Smooth muscle cell (in vitro differentiated cells): ENCODE measurements at regions not wholly inside any gene's neighbourhood (a gene's known extent, or its start where the extent isn't known, plus 50 kb on each side); places are given as distances from the start of the nearest gene placed in this dataset.

Source experiments
- DNase-seq: peaks from one replicate; lab custom pipeline; 2025; ENCODE audit not compliant: unreplicated experiment; lab: John Stamatoyannopoulos, UW
- H2AFZ ChIP-seq: fragments of 200-600 bp; sonication (generic); 2 replicates; pipeline ENCODE4 v1.6.0; 2016; ENCODE audit warnings: antibody characterized with exemption, low read depth, mild to moderate bottlenecking
- H3F3A ChIP-seq: fragments of 200-600 bp; sonication (generic); 2 replicates; pipeline ENCODE4 v1.6.0; 2017; ENCODE audit warnings: antibody characterized with exemption, low read depth
- H3K27ac ChIP-seq: fragments of 200-600 bp; sonication (generic); 2 replicates; pipeline ENCODE4 v1.5.1; 2016; ENCODE audit warnings: low read depth, mild to moderate bottlenecking
- H3K27me3 ChIP-seq: fragments of 200-600 bp; sonication (generic); 2 replicates; pipeline ENCODE4 v1.6.1; 2016; ENCODE audit warnings: low read depth, mild to moderate bottlenecking
- H3K36me3 ChIP-seq: fragments of 200-600 bp; sonication (generic); 2 replicates; pipeline ENCODE4 v1.5.1; 2016; ENCODE audit warnings: low read depth
- H3K4me1 ChIP-seq: fragments of 200-600 bp; sonication (generic); 2 replicates; pipeline ENCODE4 v1.5.1; 2016; ENCODE audit warnings: low read depth
- H3K4me2 ChIP-seq: fragments of 200-600 bp; sonication (generic); 2 replicates; pipeline ENCODE4 v1.6.0; 2016; ENCODE audit warnings: mild to moderate bottlenecking
- H3K4me3 ChIP-seq: fragments of 200-600 bp; sonication (generic); 2 replicates; pipeline ENCODE4 v1.5.1; 2016; ENCODE audit warnings: mild to moderate bottlenecking
- H3K79me2 ChIP-seq: fragments of 200-600 bp; sonication (generic); 2 replicates; pipeline ENCODE4 v1.6.0; 2016; ENCODE audit warnings: low read depth, mild to moderate bottlenecking
- H3K9ac ChIP-seq: fragments of 200-600 bp; sonication (generic); 2 replicates; pipeline ENCODE4 v1.6.0; 2016; ENCODE audit warnings: low read depth
- H3K9me3 ChIP-seq: fragments of 200-600 bp; sonication (generic); replicated peaks from 2 replicates; pipeline ENCODE4 v1.5.1; 2016; ENCODE audit warnings: low read depth
- H4K20me1 ChIP-seq: fragments of 200-600 bp; sonication (generic); 2 replicates; pipeline ENCODE4 v1.6.0; 2016; ENCODE audit warnings: low read depth
- WGBS: methylation state at CpG from one replicate; pipeline ENCODE4 v1.1.7; 2016; ENCODE audit warnings: low lambda C conversion rate; 5-methylcytosine and 5-hydroxymethylcytosine counted together
- TF ChIP-seq, protein P1 (sequence below): fragments of 200-600 bp; sonication (generic); IDR thresholded peaks from 2 replicates; pipeline ENCODE4 v1.5.1; 2017; ENCODE audit warnings: borderline replicate concordance, mild to moderate bottlenecking, antibody characterized with exemption; ENCODE audit not compliant: insufficient read depth, poor library complexity, severe bottlenecking

DNA sequence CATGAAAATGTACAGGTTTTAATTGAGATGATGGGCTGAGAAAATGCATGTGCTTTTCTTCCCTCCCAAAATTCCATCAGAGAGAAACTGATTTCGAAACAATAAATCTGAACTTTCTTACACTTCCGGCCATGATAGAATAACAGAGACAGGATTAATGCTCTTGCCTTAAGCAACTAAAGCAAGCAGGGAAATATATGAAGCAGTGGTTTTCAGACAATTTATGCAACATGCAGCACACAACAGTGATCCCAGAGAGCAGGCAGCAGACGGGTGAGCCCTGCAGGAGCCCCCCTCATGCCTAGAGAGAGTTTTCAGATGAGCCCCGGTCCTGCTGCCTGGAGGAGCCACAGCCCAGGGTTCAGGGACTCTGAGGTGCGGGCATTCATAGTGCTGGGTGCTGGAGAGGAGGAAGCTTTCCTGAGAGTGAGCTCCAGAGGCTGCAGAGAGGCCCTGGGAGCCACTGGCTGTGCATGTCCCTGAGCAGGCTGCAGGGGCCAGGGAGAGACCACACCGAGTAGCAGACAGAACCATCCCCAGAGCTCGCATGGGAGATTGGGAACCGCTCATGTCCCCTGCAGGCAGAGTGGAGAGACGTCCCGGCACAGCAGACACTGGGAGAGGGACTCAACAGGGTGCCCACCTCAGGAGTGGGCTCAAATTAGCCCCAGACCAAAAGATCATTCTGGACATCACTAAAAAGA, 143.5 kb downstream of the OLFM1 start:
- Histone ChIP-seq H2AFZ (no peak overlapping the region), H3K79me2 (no peaks in the 10 kb centered on the region), H3K9ac (no peak overlapping the region), H3K36me3 (no peaks in the 10 kb centered on the region), H4K20me1 (no peaks in the 10 kb centered on the region), H3K27me3 (peaks cover 15% of the 10 kb centered on the region), H3K4me1 (no peaks in the 10 kb centered on the region), H3K4me3 (no peak overlapping the region), H3K4me2 (no peak overlapping the region), H3F3A (no peaks in the 10 kb centered on the region), H3K27ac (no peak overlapping the region), H3K9me3 (no peaks in the 10 kb centered on the region)
- no peak for DNase-seq
- TF ChIP-seq, protein P1, sequence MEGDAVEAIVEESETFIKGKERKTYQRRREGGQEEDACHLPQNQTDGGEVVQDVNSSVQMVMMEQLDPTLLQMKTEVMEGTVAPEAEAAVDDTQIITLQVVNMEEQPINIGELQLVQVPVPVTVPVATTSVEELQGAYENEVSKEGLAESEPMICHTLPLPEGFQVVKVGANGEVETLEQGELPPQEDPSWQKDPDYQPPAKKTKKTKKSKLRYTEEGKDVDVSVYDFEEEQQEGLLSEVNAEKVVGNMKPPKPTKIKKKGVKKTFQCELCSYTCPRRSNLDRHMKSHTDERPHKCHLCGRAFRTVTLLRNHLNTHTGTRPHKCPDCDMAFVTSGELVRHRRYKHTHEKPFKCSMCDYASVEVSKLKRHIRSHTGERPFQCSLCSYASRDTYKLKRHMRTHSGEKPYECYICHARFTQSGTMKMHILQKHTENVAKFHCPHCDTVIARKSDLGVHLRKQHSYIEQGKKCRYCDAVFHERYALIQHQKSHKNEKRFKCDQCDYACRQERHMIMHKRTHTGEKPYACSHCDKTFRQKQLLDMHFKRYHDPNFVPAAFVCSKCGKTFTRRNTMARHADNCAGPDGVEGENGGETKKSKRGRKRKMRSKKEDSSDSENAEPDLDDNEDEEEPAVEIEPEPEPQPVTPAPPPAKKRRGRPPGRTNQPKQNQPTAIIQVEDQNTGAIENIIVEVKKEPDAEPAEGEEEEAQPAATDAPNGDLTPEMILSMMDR: no peak
- WGBS: 70% methylated on average over 10 of the region's 10 CpGs

DNA sequence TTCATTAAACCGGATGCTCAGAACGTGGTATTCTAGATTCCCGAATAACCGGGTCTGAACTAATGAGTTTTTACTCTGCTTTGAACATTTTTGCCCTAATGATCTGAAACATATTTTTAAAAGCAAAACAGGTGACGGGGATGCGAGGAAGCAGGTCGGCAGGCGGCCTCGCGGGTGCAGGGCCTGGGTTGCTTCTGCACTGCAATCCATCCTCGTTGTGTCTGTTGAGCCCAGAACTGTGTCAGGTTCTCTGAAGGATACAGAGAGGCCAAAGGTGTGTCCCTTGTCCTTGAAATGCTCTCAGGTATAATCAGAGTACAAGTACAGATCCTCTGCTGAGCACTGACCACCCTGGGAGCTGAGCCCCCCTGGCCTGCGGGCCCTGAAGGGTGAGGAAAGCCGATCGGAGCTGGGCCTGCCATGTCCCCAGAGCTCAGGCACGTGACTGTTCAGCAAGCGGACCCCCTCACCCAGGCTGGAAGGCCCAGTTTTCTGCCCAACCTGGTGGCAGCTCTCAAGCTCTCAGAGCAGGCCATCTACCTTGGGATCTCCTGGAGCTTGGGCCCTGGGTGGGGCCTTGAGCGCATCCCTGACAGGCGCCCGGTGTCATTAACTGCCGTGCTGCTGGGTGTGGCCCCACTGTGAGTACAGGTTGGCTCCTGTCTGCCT, 151.8 kb downstream of the OLFM1 start:
- Histone ChIP-seq H3K36me3 (no peaks in the 10 kb centered on the region), H3K4me2 (no peak overlapping the region), H3K9me3 (no peaks in the 10 kb centered on the region), H3K4me1 (no peaks in the 10 kb centered on the region), H3F3A (no peaks in the 10 kb centered on the region), H3K9ac (no peak overlapping the region), H3K79me2 (no peaks in the 10 kb centered on the region), H2AFZ (no peak overlapping the region), H3K4me3 (no peak overlapping the region), H4K20me1 (no peaks in the 10 kb centered on the region), H3K27ac (no peak overlapping the region), H3K27me3 (peaks cover 5% of the 10 kb centered on the region)
- 94% methylated on average over 20 of the region's 20 CpGs for WGBS
- DNase-seq: no peak
- TF ChIP-seq, protein P1: no peak

DNA sequence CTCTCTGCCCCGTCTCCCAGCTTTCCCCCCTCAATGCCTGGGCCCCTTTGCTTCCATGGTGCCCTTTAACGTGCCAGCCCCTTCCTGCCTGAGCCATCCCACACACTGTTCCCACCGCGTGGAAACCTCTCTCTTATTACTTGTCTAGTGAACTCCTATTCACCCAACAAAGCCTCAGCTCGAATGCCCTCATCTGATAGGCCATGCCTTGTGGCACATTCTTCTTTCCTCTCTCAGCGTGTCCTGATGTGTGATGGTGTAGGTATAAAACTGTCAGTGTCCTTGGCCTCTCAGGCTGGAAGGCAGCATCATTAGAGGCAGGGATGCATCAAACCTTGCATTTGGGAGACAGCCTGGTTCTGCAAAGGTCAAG, 152.3 kb downstream of the OLFM1 start:
- no peak overlapping the region for H3K9ac ChIP-seq
- TF ChIP-seq, protein P1: no peak
- H3F3A ChIP-seq: no peaks in the 10 kb centered on the region
- no peak overlapping the region for H3K4me2 ChIP-seq
- H3K27me3 ChIP-seq: peaks cover 5% of the 10 kb centered on the region
- H3K36me3 ChIP-seq: no peaks in the 10 kb centered on the region
- H3K4me3 ChIP-seq: no peak overlapping the region
- H3K27ac ChIP-seq: no peak overlapping the region
- no peak for DNase-seq
- H3K4me1 ChIP-seq: no peaks in the 10 kb centered on the region
- H2AFZ ChIP-seq: no peak overlapping the region
- no peaks in the 10 kb centered on the region for H3K79me2 ChIP-seq
- 90% methylated on average over 6 of the region's 6 CpGs for WGBS
- H3K9me3 ChIP-seq: no peaks in the 10 kb centered on the region
- H4K20me1 ChIP-seq: no peaks in the 10 kb centered on the region

DNA sequence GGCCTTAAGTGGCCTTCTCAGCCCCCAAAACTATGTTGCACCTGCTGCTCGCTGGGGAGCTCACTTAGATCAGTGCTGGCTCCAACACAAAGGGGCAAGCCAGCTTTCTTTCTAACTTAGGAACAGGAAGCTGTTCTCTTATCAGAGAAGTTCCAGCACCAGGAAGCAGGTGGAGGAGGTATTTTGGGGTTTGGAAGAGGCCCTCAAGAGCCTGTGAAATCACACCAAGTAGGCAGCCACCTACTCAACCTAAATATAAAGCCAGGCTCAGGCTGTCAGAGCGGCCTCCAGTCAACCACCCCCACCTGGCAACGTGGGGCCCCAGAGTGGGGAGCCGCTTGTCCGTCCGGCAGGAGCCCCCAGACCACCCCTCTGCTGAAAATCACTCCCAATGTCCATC, 152.8 kb downstream of the OLFM1 start:
- Histone ChIP-seq H4K20me1 (no peaks in the 10 kb centered on the region), H3K4me2 (no peak overlapping the region), H3F3A (no peaks in the 10 kb centered on the region), H3K4me1 (no peaks in the 10 kb centered on the region), H3K79me2 (no peaks in the 10 kb centered on the region), H3K36me3 (no peaks in the 10 kb centered on the region), H3K27me3 (peaks cover 4% of the 10 kb centered on the region), H2AFZ (no peak overlapping the region), H3K9me3 (no peaks in the 10 kb centered on the region), H3K27ac (no peak overlapping the region), H3K4me3 (no peak overlapping the region), H3K9ac (no peak overlapping the region)
- TF ChIP-seq, protein P1: no peak
- DNase-seq: no peak
- 91% methylated on average over 6 of the region's 6 CpGs for WGBS
